Endothelial cell of umbilical vein (primary cell): ENCODE measurements at regions not wholly inside any gene's neighbourhood (a gene's known extent, or its start where the extent isn't known, plus 50 kb on each side); places are given as distances from the start of the nearest gene placed in this dataset.
A peak's percentile ranks its signal among the peaks of the same experiment; 100 is the strongest.

Experiments used
- BruUV-seq: library from RNA; stranded (reverse); fragments of 400-500 nt; replicated peaks from 2 replicates; lab custom pipeline; 2021; lab: Mats Ljungman, UMichigan
- CTCF ChIA-PET: fragments of 300-600, 350-600 bp; sonication (Branson Sonifier 250); formaldehyde crosslinking; loops from one replicate; lab custom pipeline; 2021; ENCODE audit warnings: antibody characterized with exemption, inconsistent platforms; lab: Charles Lee
- POLR2A ChIA-PET: fragments of 300-600, 350-600 bp; sonication (Branson Sonifier 250); formaldehyde crosslinking; loops from one replicate; lab custom pipeline; 2021; ENCODE audit warnings: antibody characterized with exemption, inconsistent platforms; lab: Charles Lee
- DNase-seq: peaks from one replicate; pipeline ENCODE4 v3.0.0-alpha.2; 2011; ENCODE audit warnings: low read depth, low spot score
- FAIRE-seq: peaks from 2 replicates; lab custom pipeline; 2011; peaks lifted over from hg19 to GRCh38; lab: Jason Lieb, UNC
- H2AFZ ChIP-seq: 2 replicates; pipeline ENCODE4 v1.6.0; 2012; ENCODE audit warnings: low read depth, low read length, control low read depth, inconsistent platforms
- H3K27ac ChIP-seq: 2 replicates; pipeline ENCODE4 v1.5.1; 2011; ENCODE audit warnings: low read depth, mild to moderate bottlenecking, control low read depth, low read length, moderate library complexity; ENCODE audit not compliant: insufficient read depth
- H3K27me3 ChIP-seq, 2 experiments: 2 replicates each; pipeline versions ENCODE4 v1.6.0 to v1.6.1; 2011; ENCODE audit warnings: low read length in 2 of 2, mixed read lengths in 1 of 2; ENCODE audit not compliant: control insufficient read depth in 2 of 2, insufficient read depth in 2 of 2
- H3K36me3 ChIP-seq, 2 experiments: 2 replicates in 1 of 2; 3 replicates in 1 of 2; pipeline ENCODE4 v1.5.1; 2011; ENCODE audit warnings: low read length in 2 of 2, mild to moderate bottlenecking in 1 of 2, moderate library complexity in 1 of 2; ENCODE audit not compliant: control insufficient read depth in 2 of 2, insufficient read depth in 2 of 2; ENCODE audit errors: extremely low read depth in 1 of 2
- H3K4me1 ChIP-seq: 3 replicates; pipeline ENCODE4 v1.5.1; 2011; ENCODE audit warnings: mild to moderate bottlenecking, low read length; ENCODE audit not compliant: control insufficient read depth, insufficient read depth; ENCODE audit errors: extremely low read depth
- H3K4me2 ChIP-seq: 2 replicates; pipeline ENCODE4 v1.6.1; 2011; ENCODE audit warnings: low read length, control low read depth, mixed read lengths; ENCODE audit not compliant: insufficient read depth
- H3K4me3 ChIP-seq, 3 experiments: fragments of 200-600 bp in 1 of 3; sonication (generic), shearing (Covaris generic) in 1 of 3; replicated peaks in 1 of 3; 2 replicates each; pipeline ENCODE4 v1.5.1; 2011 to 2016; ENCODE audit warnings: control low read depth in 3 of 3, low read length in 3 of 3, mild to moderate bottlenecking in 2 of 3, inconsistent platforms in 1 of 3, low read depth in 1 of 3, moderate library complexity in 1 of 3; ENCODE audit not compliant: insufficient read depth in 1 of 3
- H3K79me2 ChIP-seq: 2 replicates; pipeline ENCODE4 v1.6.0; 2012; ENCODE audit warnings: low read length, inconsistent platforms; ENCODE audit not compliant: control insufficient read depth, insufficient read depth
- H3K9ac ChIP-seq: replicated peaks from 2 replicates; pipeline ENCODE3; 2011; ENCODE audit warnings: low read length, control low read depth; ENCODE audit not compliant: insufficient read depth; ENCODE audit errors: extremely low read depth
- H3K9me1 ChIP-seq: replicated peaks from 3 replicates; pipeline ENCODE4 v1.6.0; 2011; ENCODE audit warnings: mild to moderate bottlenecking, low read length; ENCODE audit not compliant: control insufficient read depth, insufficient read depth; ENCODE audit errors: extremely low read depth
- H3K9me3 ChIP-seq: replicated peaks from 2 replicates; pipeline ENCODE4 v1.5.1; 2012; ENCODE audit warnings: low read length, inconsistent platforms; ENCODE audit not compliant: control insufficient read depth, insufficient read depth
- H4K20me1 ChIP-seq: replicated peaks from 2 replicates; pipeline ENCODE3; 2011; ENCODE audit warnings: mild to moderate bottlenecking, low read length; ENCODE audit not compliant: control insufficient read depth, insufficient read depth; ENCODE audit errors: extremely low read depth
- EZH2 ChIP-seq: IDR thresholded peaks from 2 replicates; pipeline ENCODE4 v1.6.1; 2012; ENCODE audit warnings: borderline replicate concordance, low read depth, mild to moderate bottlenecking, moderate library complexity, low read length, inconsistent platforms; ENCODE audit not compliant: severe bottlenecking
- FOS ChIP-seq: IDR thresholded peaks from 2 replicates; pipeline ENCODE4 v1.6.1; 2011; ENCODE audit warnings: mild to moderate bottlenecking, low read length, moderate library complexity, borderline replicate concordance; ENCODE audit not compliant: insufficient read depth
- GATA2 ChIP-seq: IDR thresholded peaks from 2 replicates; pipeline ENCODE4 v1.7.0; 2011; ENCODE audit warnings: low read depth, mild to moderate bottlenecking, moderate library complexity, mixed read lengths, low read length; ENCODE audit not compliant: insufficient read length, insufficient read depth
- JUN ChIP-seq: IDR thresholded peaks from 2 replicates; pipeline ENCODE4 v1.6.1; 2011; ENCODE audit warnings: borderline replicate concordance, low read depth; ENCODE audit not compliant: insufficient read length, insufficient read depth
- MYC ChIP-seq: IDR thresholded peaks from one replicate; pipeline ENCODE4 v1.6.1; 2011; ENCODE audit warnings: mild to moderate bottlenecking, low read depth, low read length
- POLR2A ChIP-seq: IDR thresholded peaks from 2 replicates; pipeline ENCODE4 v1.6.1; 2012; ENCODE audit warnings: low read depth, mild to moderate bottlenecking, control low read depth, low read length
- POLR2AphosphoS5 ChIP-seq: IDR thresholded peaks from 2 replicates; pipeline ENCODE4 v1.6.1; 2012; ENCODE audit warnings: low read depth, mild to moderate bottlenecking, control low read depth, low read length, moderate library complexity; ENCODE audit not compliant: insufficient read depth
- dilution Hi-C: fragments of 300-500 bp; cut with MboI; formaldehyde crosslinking; loops from one replicate; pipeline ENCODE4 v1.15.0; 2019; ENCODE audit warnings: low sequenced_read_pairs; ENCODE audit not compliant: extremely low pct_ligation_motif_present
- intact Hi-C: fragments of 100-400 bp; cut with micrococcal nuclease; formaldehyde crosslinking; loops from one replicate; pipeline ENCODE4 v1.10.0; 2022
- TF ChIP-seq, protein P1 (sequence below): IDR thresholded peaks from 2 replicates; pipeline ENCODE4 v1.6.1; 2011; ENCODE audit not compliant: insufficient read depth, insufficient read length
- TF ChIP-seq, protein P2 (sequence below), 2 donors: IDR thresholded peaks; 1 replicate in 1 of 2; 2 replicates in 1 of 2; pipeline ENCODE4 v1.5.1; 2011; ENCODE audit warnings: low read length in 2 of 2, mild to moderate bottlenecking in 2 of 2, moderate library complexity in 2 of 2, control low read depth in 1 of 2, inconsistent platforms in 1 of 2, low read depth in 1 of 2; ENCODE audit not compliant: insufficient read depth in 1 of 2; ENCODE audit errors: extremely low read depth in 1 of 2

DNA sequence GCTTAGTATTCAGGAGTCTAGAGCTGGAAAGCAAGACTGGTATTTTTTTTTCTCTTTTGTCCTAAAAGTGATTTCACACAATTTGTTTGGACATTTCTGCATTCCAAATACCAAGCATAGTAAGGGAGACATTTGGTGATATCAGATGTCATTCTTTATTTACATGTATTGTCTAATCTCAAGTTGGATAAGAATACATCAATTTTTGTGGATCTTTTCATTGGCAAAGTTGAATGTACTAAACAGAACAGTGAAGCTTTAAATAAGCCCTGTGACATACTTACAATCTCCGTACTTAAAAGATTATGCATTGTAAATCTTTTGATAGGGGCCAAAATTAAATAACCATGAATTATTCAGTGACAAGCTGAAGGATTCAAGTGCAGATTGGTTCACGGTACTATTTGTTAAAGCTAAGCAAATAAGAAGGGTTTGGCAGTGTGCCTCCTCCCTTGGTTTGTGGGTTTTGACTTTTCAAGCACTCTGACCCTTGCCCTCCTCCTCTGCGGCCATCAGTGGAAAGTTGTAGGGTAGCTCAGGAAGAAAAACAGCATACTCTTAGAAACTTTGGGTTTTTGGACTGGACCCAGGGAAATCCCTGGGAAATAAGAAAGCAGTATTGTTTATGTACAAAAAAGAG lies 663.7 kb downstream of the ADGRL2 start:
- Histone ChIP-seq H3K36me3 (no peaks in the 10 kb centered on the region), H3K79me2 (no peaks in the 10 kb centered on the region), H2AFZ (no peak overlapping the region), H3K4me3 (no peak overlapping the region), H3K9me1 (no peaks in the 10 kb centered on the region), H3K27me3 (no peaks in the 10 kb centered on the region), H3K4me2 (no peak overlapping the region), H3K9me3 (no peaks in the 10 kb centered on the region), H3K27ac (no peak overlapping the region), H3K4me1 (no peaks in the 10 kb centered on the region), H4K20me1 (no peaks in the 10 kb centered on the region), H3K9ac (no peak overlapping the region)
- intact Hi-C loops (no loop called here), dilution Hi-C loops (no loop called here)
- POLR2A ChIA-PET = no interaction called here
- TF ChIP-seq, protein P1, sequence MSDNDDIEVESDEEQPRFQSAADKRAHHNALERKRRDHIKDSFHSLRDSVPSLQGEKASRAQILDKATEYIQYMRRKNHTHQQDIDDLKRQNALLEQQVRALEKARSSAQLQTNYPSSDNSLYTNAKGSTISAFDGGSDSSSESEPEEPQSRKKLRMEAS = no peak
- TF ChIP-seq, protein P2, sequence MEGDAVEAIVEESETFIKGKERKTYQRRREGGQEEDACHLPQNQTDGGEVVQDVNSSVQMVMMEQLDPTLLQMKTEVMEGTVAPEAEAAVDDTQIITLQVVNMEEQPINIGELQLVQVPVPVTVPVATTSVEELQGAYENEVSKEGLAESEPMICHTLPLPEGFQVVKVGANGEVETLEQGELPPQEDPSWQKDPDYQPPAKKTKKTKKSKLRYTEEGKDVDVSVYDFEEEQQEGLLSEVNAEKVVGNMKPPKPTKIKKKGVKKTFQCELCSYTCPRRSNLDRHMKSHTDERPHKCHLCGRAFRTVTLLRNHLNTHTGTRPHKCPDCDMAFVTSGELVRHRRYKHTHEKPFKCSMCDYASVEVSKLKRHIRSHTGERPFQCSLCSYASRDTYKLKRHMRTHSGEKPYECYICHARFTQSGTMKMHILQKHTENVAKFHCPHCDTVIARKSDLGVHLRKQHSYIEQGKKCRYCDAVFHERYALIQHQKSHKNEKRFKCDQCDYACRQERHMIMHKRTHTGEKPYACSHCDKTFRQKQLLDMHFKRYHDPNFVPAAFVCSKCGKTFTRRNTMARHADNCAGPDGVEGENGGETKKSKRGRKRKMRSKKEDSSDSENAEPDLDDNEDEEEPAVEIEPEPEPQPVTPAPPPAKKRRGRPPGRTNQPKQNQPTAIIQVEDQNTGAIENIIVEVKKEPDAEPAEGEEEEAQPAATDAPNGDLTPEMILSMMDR (IDR thresholded peaks at IDR 0.05; ENCODE audit: extremely low read depth in 1 of 2, insufficient read depth in 1 of 2, low read depth in 1 of 2, low read length in 2 of 2) = no peak
- TF ChIP-seq GATA2 (no peak), JUN (no peak), POLR2A (no peak), POLR2AphosphoS5 (no peak), MYC (no peak), EZH2 (no peak), FOS (no peak)
- BruUV-seq = no TSS peak
- DNase-seq = peak; percentile 28
- CTCF ChIA-PET = no interaction called here
- FAIRE-seq = no peak
